ENCODE measurements at regions not wholly inside any gene's neighbourhood (a gene's known extent, or its start where the extent isn't known, plus 50 kb on each side); places are given as distances from the start of the nearest gene placed in this dataset.

GRCh38 chr6:90663873-90664272, 77.0 kb upstream of the MAP3K7 start:
- Histone ChIP-seq H2AFZ (ENCODE audit: low read length) (no peak overlapping the region), H3K36me3 (replicated peaks; ENCODE audit: insufficient read depth, low read length) (no peaks in the 10 kb centered on the region), H3K9me3 (replicated peaks; ENCODE audit: insufficient read depth, low read length) (no peaks in the 10 kb centered on the region), H4K20me1 (ENCODE audit: insufficient read depth, low read length) (no peaks in the 10 kb centered on the region), H3K4me2 (ENCODE audit: low read depth, low read length) (no peak overlapping the region), H3K9ac (ENCODE audit: low read length) (no peak overlapping the region), H3F3A (ENCODE audit: insufficient read depth, low read length) (no peaks in the 10 kb centered on the region), H3K9me2 (replicated peaks; ENCODE audit: insufficient read depth, low read length) (no peaks in the 10 kb centered on the region), H3K27me3 (replicated peaks; ENCODE audit: insufficient read depth, low read length) (no peaks in the 10 kb centered on the region), H3K4me1 (ENCODE audit: low read length) (no peaks in the 10 kb centered on the region), H3K4me3 (ENCODE audit: low read length) (no peak overlapping the region), H3K27ac (ENCODE audit: low read length) (no peak overlapping the region), H3K79me2 (ENCODE audit: low read length) (no peaks in the 10 kb centered on the region)
- TF ChIP-seq EZH2phosphoT487 (IDR thresholded peaks at IDR 0.05; ENCODE audit: low read length) (no peak), CTCF (IDR thresholded peaks at IDR 0.05; ENCODE audit: low read length) (no peak), EZH2 (optimal IDR thresholded peaks at IDR 0.05; ENCODE audit: low read depth, low read length) (no peak)
- DNase-seq = no peak

GRCh38 chr6:90663106-90663505, 76.2 kb upstream of the MAP3K7 start:
- Histone ChIP-seq H3F3A (ENCODE audit: insufficient read depth, low read length) (no peaks in the 10 kb centered on the region), H3K79me2 (ENCODE audit: low read length) (no peaks in the 10 kb centered on the region), H3K4me3 (ENCODE audit: low read length) (no peak overlapping the region), H4K20me1 (ENCODE audit: insufficient read depth, low read length) (no peaks in the 10 kb centered on the region), H2AFZ (ENCODE audit: low read length) (no peak overlapping the region), H3K36me3 (replicated peaks; ENCODE audit: insufficient read depth, low read length) (no peaks in the 10 kb centered on the region), H3K27me3 (replicated peaks; ENCODE audit: insufficient read depth, low read length) (no peaks in the 10 kb centered on the region), H3K9me2 (replicated peaks; ENCODE audit: insufficient read depth, low read length) (no peaks in the 10 kb centered on the region), H3K4me1 (ENCODE audit: low read length) (no peaks in the 10 kb centered on the region), H3K9me3 (replicated peaks; ENCODE audit: insufficient read depth, low read length) (no peaks in the 10 kb centered on the region), H3K4me2 (ENCODE audit: low read depth, low read length) (no peak overlapping the region), H3K27ac (ENCODE audit: low read length) (no peak overlapping the region), H3K9ac (ENCODE audit: low read length) (no peak overlapping the region)
- no peak for TF ChIP-seq EZH2 (optimal IDR thresholded peaks at IDR 0.05; ENCODE audit: low read depth, low read length)
- no peak for TF ChIP-seq EZH2phosphoT487 (IDR thresholded peaks at IDR 0.05; ENCODE audit: low read length)
- no peak for TF ChIP-seq CTCF (IDR thresholded peaks at IDR 0.05; ENCODE audit: low read length)
- DNase-seq = no peak

GRCh38 chr6:90660931-90661330, 74.1 kb upstream of the MAP3K7 start:
- Histone ChIP-seq H3K36me3 (replicated peaks; ENCODE audit: insufficient read depth, low read length) (no peaks in the 10 kb centered on the region), H3K4me2 (ENCODE audit: low read depth, low read length) (no peak overlapping the region), H3K27me3 (replicated peaks; ENCODE audit: insufficient read depth, low read length) (no peaks in the 10 kb centered on the region), H3K27ac (ENCODE audit: low read length) (no peak overlapping the region), H3K9me2 (replicated peaks; ENCODE audit: insufficient read depth, low read length) (no peaks in the 10 kb centered on the region), H3K9me3 (replicated peaks; ENCODE audit: insufficient read depth, low read length) (no peaks in the 10 kb centered on the region), H3K4me3 (ENCODE audit: low read length) (no peak overlapping the region), H3F3A (ENCODE audit: insufficient read depth, low read length) (no peaks in the 10 kb centered on the region), H3K9ac (ENCODE audit: low read length) (no peak overlapping the region), H4K20me1 (ENCODE audit: insufficient read depth, low read length) (no peaks in the 10 kb centered on the region), H2AFZ (ENCODE audit: low read length) (no peak overlapping the region), H3K79me2 (ENCODE audit: low read length) (no peaks in the 10 kb centered on the region), H3K4me1 (ENCODE audit: low read length) (no peaks in the 10 kb centered on the region)
- no peak for TF ChIP-seq EZH2 (optimal IDR thresholded peaks at IDR 0.05; ENCODE audit: low read depth, low read length)
- no peak for TF ChIP-seq EZH2phosphoT487 (IDR thresholded peaks at IDR 0.05; ENCODE audit: low read length)
- TF ChIP-seq CTCF (IDR thresholded peaks at IDR 0.05; ENCODE audit: low read length) = no peak
- no peak for DNase-seq

All from MM.1S (cell line).